GM21360 (cell line): ENCODE measurements at regions not wholly inside any gene's neighbourhood (a gene's known extent, or its start where the extent isn't known, plus 50 kb on each side); places are given as distances from the start of the nearest gene placed in this dataset.

Experiments used
- ATAC-seq: cut with Tn5 transposase; IDR thresholded peaks from one replicate; pipeline ENCODE4 v1.9.1; 2021; ENCODE audit warnings: mild to moderate bottlenecking, moderate library complexity; ENCODE audit not compliant: unreplicated experiment

DNA sequence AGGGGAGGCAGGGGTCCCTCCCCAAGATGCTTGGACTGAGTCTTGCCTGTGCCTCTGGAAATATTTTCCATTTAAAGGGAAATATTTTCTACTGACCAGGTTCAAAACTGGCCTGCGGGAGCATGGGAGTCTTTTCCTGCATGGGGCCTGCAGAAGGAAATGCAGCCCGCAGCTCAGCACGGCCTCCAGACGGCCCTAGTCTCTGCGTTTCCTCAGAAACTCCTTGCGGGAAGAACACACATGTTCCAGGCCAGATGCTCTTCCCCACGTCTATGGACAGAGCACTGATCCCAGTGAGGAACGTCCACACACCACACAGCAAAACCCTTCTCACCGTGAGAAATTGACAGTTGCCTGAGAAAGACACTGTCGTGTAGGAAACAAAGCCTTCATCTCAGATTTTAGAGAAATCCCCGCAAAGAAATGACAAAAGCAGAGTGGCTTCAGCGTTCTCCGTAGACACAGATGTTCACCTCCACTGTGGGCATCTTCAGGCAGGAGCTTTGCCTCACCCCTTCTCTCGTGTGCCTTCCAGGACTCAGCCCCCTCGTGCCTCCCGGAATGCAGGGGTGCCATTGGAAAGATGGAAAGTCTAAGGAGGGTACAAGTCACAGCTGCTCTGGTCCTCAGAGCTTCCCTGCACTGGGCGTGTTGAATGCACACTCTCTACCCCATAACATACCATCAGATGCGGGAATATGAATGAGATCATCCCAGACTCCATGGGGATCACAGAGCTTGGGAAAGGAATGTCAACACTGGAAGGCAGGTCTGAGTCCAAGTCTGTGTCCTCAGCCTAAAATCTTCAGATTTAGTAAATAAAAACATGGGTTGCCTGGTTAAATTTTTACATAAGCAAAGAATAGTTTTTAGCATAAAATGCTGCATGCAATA is 438.7 kb upstream of the SALL3 start:
- ATAC-seq, result no peak

DNA sequence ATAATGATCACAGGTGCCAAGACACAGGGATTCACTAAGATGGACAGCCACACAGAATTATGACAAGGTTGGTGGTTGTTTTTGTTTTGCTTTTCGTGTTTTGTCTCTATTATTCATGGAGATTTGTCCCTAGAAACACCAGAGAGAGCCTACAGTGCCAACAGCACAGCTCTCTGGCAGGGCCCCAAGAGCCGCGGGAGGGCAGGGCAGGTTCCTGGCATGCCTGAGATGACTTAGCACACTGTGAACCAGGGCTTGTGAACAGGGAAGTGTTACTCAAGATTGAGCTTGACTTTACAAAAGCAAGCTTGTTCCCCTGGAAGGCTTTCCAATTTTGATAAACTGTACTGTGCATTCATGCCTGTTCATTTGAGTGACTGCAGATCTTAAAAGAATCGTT is 437.4 kb upstream of the SALL3 start:
- no peak for ATAC-seq

DNA sequence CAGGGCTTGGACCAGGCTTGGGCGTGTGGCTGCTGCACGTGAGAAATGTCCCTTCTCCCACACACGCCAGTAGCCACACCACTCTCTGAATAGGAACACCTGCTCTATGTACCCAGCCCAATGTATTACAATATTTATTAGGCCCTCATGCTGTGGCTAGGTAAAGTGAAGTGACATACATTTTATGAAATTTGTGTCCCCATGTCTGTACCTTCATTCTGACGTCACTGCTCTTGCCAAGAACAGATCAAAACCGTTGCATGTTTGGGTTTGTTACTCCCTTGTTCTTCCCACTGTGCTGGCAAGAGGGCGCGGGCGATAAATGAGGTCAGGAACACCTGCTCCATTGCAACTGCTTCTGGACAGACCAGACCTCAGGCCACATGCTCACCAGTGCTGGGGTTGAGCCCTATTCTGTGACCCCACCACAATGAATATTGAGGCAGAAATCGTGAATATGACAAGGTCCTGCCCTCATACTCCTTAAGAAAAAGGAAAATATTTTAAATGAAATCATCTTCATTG is 436.4 kb upstream of the SALL3 start:
- ATAC-seq, result no peak

- no peak for ATAC-seq
Observed at GRCh38 chr18:78546281-78546680, 433.3 kb upstream of the SALL3 start.

DNA sequence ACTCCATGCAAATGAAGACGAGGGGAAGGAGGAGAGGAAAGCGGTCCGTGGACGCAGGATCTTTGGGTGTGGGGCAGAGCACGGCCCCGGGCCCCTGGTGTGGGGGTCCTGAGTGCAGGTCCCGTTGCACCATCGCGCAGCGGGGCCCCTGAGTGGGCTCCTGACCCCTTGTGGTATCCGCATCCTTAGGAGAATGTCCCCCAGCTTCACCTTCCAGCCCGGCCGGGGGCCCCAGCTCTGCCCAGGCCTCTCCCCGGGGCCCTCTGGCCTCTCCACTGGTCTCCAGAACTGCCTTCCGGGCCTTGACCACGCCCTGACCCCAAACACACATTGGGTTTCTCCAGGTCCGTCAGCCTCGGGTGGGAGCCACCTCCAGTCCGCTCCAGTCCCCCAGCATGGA is 431.8 kb upstream of the SALL3 start:
- no peak for ATAC-seq

GRCh38 chr18:78548261-78549058 is 431.2 kb upstream of the SALL3 start:
- no peak for ATAC-seq

GRCh38 chr18:78549971-78550370 is 429.6 kb upstream of the SALL3 start:
- ATAC-seq, result no peak

DNA sequence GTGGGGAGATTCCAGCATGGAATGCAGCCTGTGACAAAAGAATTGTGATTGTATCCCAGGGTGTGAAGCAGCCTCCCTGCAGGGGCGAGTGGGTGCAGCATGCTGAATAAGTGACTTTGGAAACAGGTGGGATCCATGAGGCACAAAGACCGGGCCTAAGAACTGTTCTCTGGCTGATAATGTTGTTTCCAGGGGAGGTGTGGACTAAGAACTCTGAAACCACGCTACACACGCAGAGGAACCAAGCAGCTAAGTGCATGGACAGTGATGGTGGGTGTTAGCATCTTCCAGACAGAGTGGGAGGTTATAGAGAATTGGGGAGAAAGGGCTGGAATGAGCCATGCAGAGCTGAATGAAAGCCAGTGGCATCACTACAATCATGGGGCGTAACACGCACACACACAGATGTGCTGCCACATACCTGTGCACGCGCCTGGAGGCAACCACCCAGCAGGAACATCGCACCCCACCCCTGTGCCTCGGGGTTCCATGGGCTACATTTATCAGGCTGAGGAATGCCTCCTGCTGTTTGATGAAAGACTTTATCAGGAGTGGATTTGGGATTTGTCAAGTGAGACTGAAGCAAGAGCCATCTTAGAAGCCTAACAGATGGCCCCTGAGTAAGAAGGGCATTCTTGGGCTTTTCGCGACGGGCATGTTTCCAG is 424.5 kb upstream of the SALL3 start:
- ATAC-seq, result no peak

DNA sequence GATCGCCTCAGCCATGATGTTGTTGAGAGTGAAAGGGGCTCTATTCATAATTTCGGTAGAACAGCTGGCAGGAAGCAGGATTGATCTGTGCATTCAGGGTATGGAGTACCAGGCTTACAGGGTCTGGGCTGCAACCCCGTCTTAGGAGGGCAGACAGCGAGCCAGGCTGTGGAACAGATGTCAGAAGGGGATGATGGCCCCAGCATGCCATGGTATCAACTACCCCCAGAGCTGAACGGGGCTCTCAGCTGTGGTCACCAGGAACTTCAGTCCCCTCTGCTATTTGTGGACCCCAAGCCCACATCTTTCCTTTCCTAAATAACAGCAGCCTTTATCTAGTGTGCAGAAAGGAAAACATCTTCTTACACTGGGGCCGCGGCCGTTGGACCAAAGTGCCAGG is 422.2 kb upstream of the SALL3 start:
- no peak for ATAC-seq

- no peak for ATAC-seq
Observed at GRCh38 chr18:78558101-78558810, 421.4 kb upstream of the SALL3 start.

DNA sequence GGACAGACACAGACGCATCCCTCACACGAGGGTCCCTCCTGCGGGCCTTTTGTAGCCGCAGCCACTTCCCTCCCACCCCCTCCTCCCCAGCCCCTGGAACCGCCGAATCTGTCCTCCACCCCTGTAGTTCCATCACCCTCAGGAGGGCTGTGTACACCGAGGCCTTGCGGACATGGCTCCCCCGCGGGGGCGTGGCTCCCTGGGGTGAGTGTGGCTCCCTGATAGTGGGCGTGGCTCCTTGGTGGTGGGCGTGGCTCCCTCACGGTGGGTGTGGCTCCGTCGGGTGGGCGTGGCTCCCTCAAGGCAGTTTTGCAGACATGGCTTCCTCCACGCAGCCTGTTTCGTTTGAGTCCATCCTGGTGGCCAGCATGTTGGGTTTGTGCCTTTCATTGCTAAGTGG is 420.7 kb upstream of the SALL3 start:
- no peak for ATAC-seq

GRCh38 chr18:78559584-78559983 is 420.0 kb upstream of the SALL3 start:
- no peak for ATAC-seq

DNA sequence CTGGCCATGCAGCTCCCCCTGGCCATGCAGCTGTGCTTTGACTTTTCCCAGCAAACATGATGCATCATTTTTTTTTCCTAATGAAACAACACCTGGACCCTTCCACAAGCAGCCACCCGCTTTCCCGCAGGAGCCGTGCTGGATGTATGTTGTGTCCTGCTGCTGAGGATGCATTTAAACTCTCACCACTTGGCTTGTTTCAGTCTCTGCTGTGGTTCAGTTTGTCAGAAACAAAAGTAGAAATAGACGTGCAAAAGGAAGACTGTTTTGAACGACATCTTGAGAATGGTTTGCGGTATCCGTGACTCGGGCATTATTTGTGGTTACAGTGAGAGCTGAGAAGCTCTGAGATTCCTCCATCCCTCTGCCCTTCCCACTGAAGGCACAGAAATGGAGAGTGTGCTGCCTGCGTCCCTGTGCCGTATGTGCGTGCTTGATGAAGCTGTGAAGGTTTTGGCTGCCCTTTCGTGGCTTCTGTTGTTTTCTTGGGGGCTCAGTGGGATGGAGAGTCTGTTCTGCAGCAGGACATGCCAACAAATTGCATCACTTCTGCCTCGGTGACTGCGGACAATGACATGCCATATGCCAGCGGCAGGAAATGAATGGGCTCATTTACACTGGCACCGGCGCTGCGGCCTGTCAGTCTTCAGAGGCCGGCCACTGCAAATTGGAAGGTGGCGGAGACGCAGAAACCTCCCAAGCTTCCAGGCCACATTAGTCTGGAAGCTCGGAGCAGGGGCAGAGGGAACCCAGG is 417.7 kb upstream of the SALL3 start:
- ATAC-seq, result no peak

DNA sequence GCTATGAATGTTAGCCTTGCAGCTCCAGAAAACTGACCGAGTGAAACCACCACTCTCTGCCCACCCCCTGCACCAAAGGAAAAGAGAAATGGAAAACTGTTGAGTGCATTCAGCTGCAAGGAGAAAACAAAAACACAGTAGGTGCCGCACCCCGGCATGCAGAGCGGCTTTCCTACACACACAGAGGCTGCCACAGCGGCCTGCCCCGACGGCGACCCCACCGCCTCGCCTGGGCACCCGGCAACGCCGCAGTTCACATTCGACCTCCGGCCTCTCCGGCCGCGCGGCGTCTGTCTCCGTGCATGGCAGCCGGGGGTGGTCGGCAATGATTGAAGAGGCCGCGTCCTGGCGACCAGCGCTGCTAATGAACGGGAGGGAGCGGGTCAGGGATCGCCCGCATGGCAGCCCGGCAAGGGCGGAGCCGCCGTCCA is 417.1 kb upstream of the SALL3 start:
- ATAC-seq, result no peak

DNA sequence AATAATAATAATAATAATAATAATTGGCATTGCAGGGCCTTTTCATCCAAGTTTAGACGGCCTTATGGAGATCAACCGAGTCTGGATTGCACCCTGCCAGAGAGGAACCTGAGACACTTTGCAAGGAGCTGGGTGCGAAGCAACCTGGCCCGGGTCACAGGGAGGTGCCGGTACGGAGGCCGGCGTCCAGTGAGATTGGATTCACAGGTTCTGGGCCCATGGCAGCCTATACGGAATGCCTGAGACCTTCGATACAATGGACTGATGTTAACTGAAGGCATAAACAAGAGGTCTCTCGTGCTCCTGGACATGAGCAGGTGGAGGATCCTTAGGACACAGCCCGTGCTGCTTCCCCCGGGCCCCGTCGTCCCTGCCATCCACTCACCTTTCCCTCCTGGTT is 416.5 kb upstream of the SALL3 start:
- no peak for ATAC-seq

DNA sequence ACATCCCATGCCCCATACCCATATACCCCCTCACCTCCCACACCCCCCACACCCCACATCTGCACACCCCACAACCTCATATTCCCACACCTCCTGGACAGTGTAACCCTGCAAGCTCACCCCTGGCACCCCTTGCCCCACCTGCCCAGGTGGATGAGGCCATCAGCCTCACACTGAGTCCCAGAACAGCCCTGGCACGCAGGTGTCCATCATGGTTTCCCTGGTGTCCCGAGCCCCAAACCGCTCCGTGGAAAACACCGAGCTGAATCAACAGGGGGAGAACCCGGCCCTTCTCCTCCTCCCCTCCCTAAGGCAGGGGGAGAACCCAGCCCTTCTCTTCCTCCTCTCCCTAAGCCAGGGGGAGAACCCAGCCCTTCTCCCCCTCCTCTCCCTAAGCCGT is 415.6 kb upstream of the SALL3 start:
- no peak for ATAC-seq

GRCh38 chr18:78564518-78564917 is 415.1 kb upstream of the SALL3 start:
- no peak for ATAC-seq

- no peak for ATAC-seq
Observed at GRCh38 chr18:78565240-78565639, 414.4 kb upstream of the SALL3 start.

GRCh38 chr18:78566065-78566464 is 413.6 kb upstream of the SALL3 start:
- ATAC-seq, result no peak

GRCh38 chr18:78566720-78567119 is 412.9 kb upstream of the SALL3 start:
- no peak for ATAC-seq
